ENCODE measurements at regions not wholly inside any gene's neighbourhood (a gene's known extent, or its start where the extent isn't known, plus 50 kb on each side); places are given as distances from the start of the nearest gene placed in this dataset.

GRCh38 chr2:212797484-212798205, 259.0 kb upstream of the ERBB4 start:
- dilution Hi-C loops (cut with MboI; ENCODE audit: extremely low pct_ligation_motif_present, low sequenced_read_pairs) = no loop called here
- no peak for DNase-seq (ENCODE audit: low read depth, low spot score)
- CTCF ChIA-PET = interaction anchor here (0.9 to 2.0 kb wide), 2 partner anchors 20 to 94 kb away, joined by 3 to 11 read pairs; no protein-coding TSS in a partner anchor

More at GRCh38 chr2:212797484-212798205, 259.0 kb upstream of the ERBB4 start:
- no peak for FAIRE-seq
- POLR2A ChIA-PET = no interaction called here
- BruUV-seq (replicated peaks) = no TSS peak
- no peak for TF ChIP-seq POLR2AphosphoS5 (IDR thresholded peaks at IDR 0.05; ENCODE audit: insufficient read depth, low read depth, low read length)
- no peak for TF ChIP-seq FOS (IDR thresholded peaks at IDR 0.05; ENCODE audit: borderline replicate concordance, insufficient read depth, low read length)
- no peak for TF ChIP-seq JUN (IDR thresholded peaks at IDR 0.05; ENCODE audit: borderline replicate concordance, insufficient read depth, insufficient read length, low read depth)
- no peak for TF ChIP-seq CTCF (IDR thresholded peaks at IDR 0.05; ENCODE audit: extremely low read depth in 1 of 2, insufficient read depth in 1 of 2, low read depth in 1 of 2, low read length in 2 of 2)
- TF ChIP-seq GATA2 (IDR thresholded peaks at IDR 0.05; ENCODE audit: insufficient read depth, insufficient read length, low read depth, low read length) = no peak
- TF ChIP-seq MYC (IDR thresholded peaks at IDR 0.05; ENCODE audit: low read depth, low read length) = no peak
- TF ChIP-seq POLR2A (IDR thresholded peaks at IDR 0.05; ENCODE audit: low read depth, low read length) = no peak
- TF ChIP-seq MAX (IDR thresholded peaks at IDR 0.05; ENCODE audit: insufficient read depth, insufficient read length) = no peak
- no peak for TF ChIP-seq EZH2 (IDR thresholded peaks at IDR 0.05; ENCODE audit: borderline replicate concordance, low read depth, low read length, severe bottlenecking)
- Histone ChIP-seq H3K4me1 (ENCODE audit: control insufficient read depth, extremely low read depth, insufficient read depth, low read length) (no peaks in the 10 kb centered on the region), H4K20me1 (replicated peaks; ENCODE audit: control insufficient read depth, extremely low read depth, insufficient read depth, low read length) (no peaks in the 10 kb centered on the region), H2AFZ (ENCODE audit: low read depth, low read length) (no peak overlapping the region), H3K27me3 (ENCODE audit: control insufficient read depth in 2 of 2, insufficient read depth in 2 of 2, low read length in 2 of 2) (no peaks in the 10 kb centered on the region), H3K9me1 (replicated peaks; ENCODE audit: control insufficient read depth, extremely low read depth, insufficient read depth, low read length) (no peaks in the 10 kb centered on the region), H3K36me3 (ENCODE audit: control insufficient read depth in 2 of 2, extremely low read depth in 1 of 2, insufficient read depth in 2 of 2, low read length in 2 of 2) (no peaks in the 10 kb centered on the region), H3K79me2 (ENCODE audit: control insufficient read depth, insufficient read depth, low read length) (no peaks in the 10 kb centered on the region), H3K4me2 (ENCODE audit: insufficient read depth, low read length) (no peak overlapping the region), H3K4me3 (replicated peaks in 1 of 3; ENCODE audit: insufficient read depth in 1 of 3, low read depth in 1 of 3, low read length in 3 of 3) (no peak overlapping the region), H3K9ac (replicated peaks; ENCODE audit: extremely low read depth, insufficient read depth, low read length) (no peak overlapping the region), H3K27ac (ENCODE audit: insufficient read depth, low read depth, low read length) (no peak overlapping the region), H3K9me3 (replicated peaks; ENCODE audit: control insufficient read depth, insufficient read depth, low read length) (no peaks in the 10 kb centered on the region)
- intact Hi-C loops (cut with micrococcal nuclease) = no loop called here
